ENCODE measurements at regions not wholly inside any gene's neighbourhood (a gene's known extent, or its start where the extent isn't known, plus 50 kb on each side); places are given as distances from the start of the nearest gene placed in this dataset.

GRCh38 chr1:187714470-187714869 is 885.7 kb downstream of the PLA2G4A start:
- Histone ChIP-seq H3K9me3 (ENCODE audit: insufficient read depth, low read depth) (no peaks in the 10 kb centered on the region), H3K27ac (no peak overlapping the region), H3K27me3 (ENCODE audit: insufficient read depth, low read depth) (no peaks in the 10 kb centered on the region), H3K4me3 (no peak overlapping the region), H3K4me1 (replicated peaks; ENCODE audit: insufficient read depth) (no peaks in the 10 kb centered on the region), H2AFZ (0 out of 2 replicates have a peak overlapping the region, but pooled peaks have one; percentile 24), H3K36me3 (ENCODE audit: low read depth) (no peaks in the 10 kb centered on the region), H4K20me1 (ENCODE audit: insufficient read depth) (no peaks in the 10 kb centered on the region), H3K9me2 (ENCODE audit: insufficient read depth) (no peaks in the 10 kb centered on the region), H3K79me2 (ENCODE audit: low read depth) (no peaks in the 10 kb centered on the region), H3F3A (ENCODE audit: insufficient read depth, low read depth) (no peaks in the 10 kb centered on the region), H3K4me2 (no peak overlapping the region)
- CTCF ChIA-PET, result no interaction called here
- DNase-seq, result no peak
- no peak for TF ChIP-seq CTCF (conservative IDR thresholded peaks at IDR 0.05)
- no peak for TF ChIP-seq EZH2 (IDR thresholded peaks at IDR 0.05; ENCODE audit: low read depth)
- intact Hi-C loops (cut with micrococcal nuclease; ENCODE audit: unreplicated experiment), result no loop called here
- no TSS peak for BruUV-seq (replicated peaks)
- POLR2A ChIA-PET (ENCODE audit: unreplicated experiment), result no interaction called here

GRCh38 chr1:187715483-187715882 is 886.7 kb downstream of the PLA2G4A start:
- BruUV-seq (replicated peaks), result no TSS peak
- Histone ChIP-seq H3K79me2 (ENCODE audit: low read depth) (no peaks in the 10 kb centered on the region), H3F3A (ENCODE audit: insufficient read depth, low read depth) (no peaks in the 10 kb centered on the region), H3K27ac (no peak overlapping the region), H3K9me3 (ENCODE audit: insufficient read depth, low read depth) (no peaks in the 10 kb centered on the region), H4K20me1 (ENCODE audit: insufficient read depth) (no peaks in the 10 kb centered on the region), H3K36me3 (ENCODE audit: low read depth) (no peaks in the 10 kb centered on the region), H3K27me3 (ENCODE audit: insufficient read depth, low read depth) (no peaks in the 10 kb centered on the region), H2AFZ (no peak overlapping the region), H3K4me2 (no peak overlapping the region), H3K4me3 (no peak overlapping the region), H3K4me1 (replicated peaks; ENCODE audit: insufficient read depth) (no peaks in the 10 kb centered on the region), H3K9me2 (ENCODE audit: insufficient read depth) (no peaks in the 10 kb centered on the region)
- POLR2A ChIA-PET (ENCODE audit: unreplicated experiment), result no interaction called here
- DNase-seq, result no peak
- intact Hi-C loops (cut with micrococcal nuclease; ENCODE audit: unreplicated experiment), result no loop called here
- CTCF ChIA-PET, result no interaction called here
- TF ChIP-seq CTCF (conservative IDR thresholded peaks at IDR 0.05), result no peak
- TF ChIP-seq EZH2 (IDR thresholded peaks at IDR 0.05; ENCODE audit: low read depth), result no peak

- Histone ChIP-seq H4K20me1 (ENCODE audit: insufficient read depth) (no peaks in the 10 kb centered on the region), H3K9me2 (ENCODE audit: insufficient read depth) (no peaks in the 10 kb centered on the region), H3K79me2 (ENCODE audit: low read depth) (no peaks in the 10 kb centered on the region), H3K36me3 (ENCODE audit: low read depth) (no peaks in the 10 kb centered on the region), H3F3A (ENCODE audit: insufficient read depth, low read depth) (no peaks in the 10 kb centered on the region), H3K9me3 (ENCODE audit: insufficient read depth, low read depth) (no peaks in the 10 kb centered on the region), H3K4me3 (no peak overlapping the region), H2AFZ (no peak overlapping the region), H3K27ac (no peak overlapping the region), H3K27me3 (ENCODE audit: insufficient read depth, low read depth) (no peaks in the 10 kb centered on the region), H3K4me1 (replicated peaks; ENCODE audit: insufficient read depth) (no peaks in the 10 kb centered on the region), H3K4me2 (no peak overlapping the region)
- TF ChIP-seq CTCF (conservative IDR thresholded peaks at IDR 0.05) (no peak), EZH2 (IDR thresholded peaks at IDR 0.05; ENCODE audit: low read depth) (no peak)
- CTCF ChIA-PET, result interaction anchor here (0.7 kb wide), 1 partner anchor 1117 kb away, joined by 3 read pairs; no protein-coding TSS in a partner anchor
- intact Hi-C loops (cut with micrococcal nuclease; ENCODE audit: unreplicated experiment), result no loop called here
- no peak for DNase-seq
- BruUV-seq (replicated peaks), result no TSS peak
- POLR2A ChIA-PET (ENCODE audit: unreplicated experiment), result no interaction called here
Measured at GRCh38 chr1:187716160-187716559, 887.4 kb downstream of the PLA2G4A start.

Data from PC-9 (cell line).